Thymus (tissue), 11 donors: ENCODE measurements at regions not wholly inside any gene's neighbourhood (a gene's known extent, or its start where the extent isn't known, plus 50 kb on each side); places are given as distances from the start of the nearest gene placed in this dataset.

Experiments
- DNase-seq, 9 donors: peaks; one replicate each; pipeline ENCODE4 v3.0.0-alpha.2; 2013; ENCODE audit warnings: low spot score in 9 of 9, low read depth in 6 of 9, missing footprints in 1 of 9
- H3K27ac ChIP-seq, 2 donors: one replicate each; pipeline ENCODE4 v1.5.1; 2013; ENCODE audit warnings: control low read depth in 1 of 2, low read depth in 1 of 2, low read length in 1 of 2, mild to moderate bottlenecking in 1 of 2, moderate library complexity in 1 of 2
- H3K27me3 ChIP-seq, 2 donors: one replicate each; pipeline ENCODE4 v1.5.1; 2013; ENCODE audit warnings: low read length in 1 of 2; ENCODE audit not compliant: control insufficient read depth in 2 of 2, insufficient read depth in 1 of 2
- H3K36me3 ChIP-seq, 2 donors: one replicate each; pipeline ENCODE4 v1.5.1; 2013; ENCODE audit warnings: low read length in 1 of 2, mild to moderate bottlenecking in 1 of 2, moderate library complexity in 1 of 2; ENCODE audit not compliant: control insufficient read depth in 2 of 2, insufficient read depth in 2 of 2
- H3K4me1 ChIP-seq, 2 donors: one replicate each; pipeline ENCODE4 v1.5.1; 2013; ENCODE audit warnings: low read length in 2 of 2; ENCODE audit not compliant: control insufficient read depth in 2 of 2, insufficient read depth in 2 of 2
- H3K4me3 ChIP-seq, 2 donors: one replicate each; pipeline ENCODE4 v1.5.1; 2013; ENCODE audit warnings: low read length in 2 of 2, control low read depth in 1 of 2, mild to moderate bottlenecking in 1 of 2
- H3K9me3 ChIP-seq, 2 donors: one replicate each; pipeline ENCODE4 v1.5.1; 2013; ENCODE audit warnings: low read length in 1 of 2, mild to moderate bottlenecking in 1 of 2; ENCODE audit not compliant: control insufficient read depth in 2 of 2, insufficient read depth in 1 of 2
- WGBS: extraction: QIAGEN DNeasy Blood & Tissue Kit; methylation state at CpG from one replicate; pipeline ENCODE4 v1.1.7; 2013; 5-methylcytosine and 5-hydroxymethylcytosine counted together
- donor health status: healthy.

GRCh38 chr6:6932341-6932740 is 175.4 kb upstream of the RREB1 start:
- H3K4me3 ChIP-seq, result no peak overlapping the region
- H3K27me3 ChIP-seq, result no peaks in the 10 kb centered on the region
- peaks cover 0 to 12% of the 10 kb centered on the region in 2 donors for H3K4me1 ChIP-seq
- no peaks in the 10 kb centered on the region for H3K36me3 ChIP-seq
- WGBS, result 47% methylated on average over 4 of the region's 4 CpGs
- no peak for DNase-seq
- H3K27ac ChIP-seq, result no peak overlapping the region
- H3K9me3 ChIP-seq, result no peaks in the 10 kb centered on the region

GRCh38 chr6:6932968-6933367 is 174.8 kb upstream of the RREB1 start:
- H3K9me3 ChIP-seq, result no peaks in the 10 kb centered on the region
- H3K4me1 ChIP-seq, result peaks cover 0 to 8% of the 10 kb centered on the region in 2 donors
- 77% methylated on average over 7 of the region's 7 CpGs for WGBS
- no peaks in the 10 kb centered on the region for H3K36me3 ChIP-seq
- H3K27ac ChIP-seq, result no peak overlapping the region
- H3K4me3 ChIP-seq, result no peak overlapping the region
- H3K27me3 ChIP-seq, result no peaks in the 10 kb centered on the region
- DNase-seq, result no peak

- no peak for DNase-seq
- Histone ChIP-seq H3K4me1 (peaks cover 13 to 19% of the 10 kb centered on the region in 2 donors), H3K27ac (no peak overlapping the region), H3K9me3 (no peaks in the 10 kb centered on the region), H3K27me3 (no peaks in the 10 kb centered on the region), H3K4me3 (no peak overlapping the region), H3K36me3 (no peaks in the 10 kb centered on the region)
- 95% methylated on average over 47 of the region's 47 CpGs for WGBS
Measured at GRCh38 chr6:6940031-6941025, 167.4 kb upstream of the RREB1 start.

- no peak overlapping the region for H3K27ac ChIP-seq
- WGBS, result 98% methylated on average over 8 of the region's 8 CpGs
- no peaks in the 10 kb centered on the region for H3K36me3 ChIP-seq
- no peaks in the 10 kb centered on the region for H3K9me3 ChIP-seq
- H3K4me1 ChIP-seq, result peaks cover 13 to 19% of the 10 kb centered on the region in 2 donors
- no peak overlapping the region for H3K4me3 ChIP-seq
- DNase-seq, result no peak
- H3K27me3 ChIP-seq, result no peaks in the 10 kb centered on the region
Measured at GRCh38 chr6:6941201-6941600, 166.6 kb upstream of the RREB1 start.

GRCh38 chr6:6942091-6942490 is 165.7 kb upstream of the RREB1 start:
- Histone ChIP-seq H3K4me3 (no peak overlapping the region), H3K9me3 (no peaks in the 10 kb centered on the region), H3K27me3 (no peaks in the 10 kb centered on the region), H3K36me3 (no peaks in the 10 kb centered on the region), H3K27ac (peak overlapping the region in 1 of 2 donors; percentile 78), H3K4me1 (peaks cover 13 to 19% of the 10 kb centered on the region in 2 donors)
- no peak for DNase-seq
- WGBS, result 92% methylated on average over 3 of the region's 3 CpGs

GRCh38 chr6:6942831-6943230 is 164.9 kb upstream of the RREB1 start:
- no peaks in the 10 kb centered on the region for H3K9me3 ChIP-seq
- peak overlapping the region; percentile 78 to 85 for H3K27ac ChIP-seq
- H3K4me1 ChIP-seq, result peaks cover 13 to 19% of the 10 kb centered on the region in 2 donors
- no peaks in the 10 kb centered on the region for H3K36me3 ChIP-seq
- H3K27me3 ChIP-seq, result no peaks in the 10 kb centered on the region
- peak; percentile 49 to 89 (median 62) for DNase-seq
- peak overlapping the region; percentile 28 to 36 for H3K4me3 ChIP-seq
- 3% methylated on average over 13 of the region's 13 CpGs for whole genome bisulfite sequencing

- no peaks in the 10 kb centered on the region for H3K36me3 ChIP-seq
- H3K27me3 ChIP-seq, result no peaks in the 10 kb centered on the region
- 45% methylated on average over 1 of the region's 1 CpG for WGBS
- no peaks in the 10 kb centered on the region for H3K9me3 ChIP-seq
- peaks cover 13 to 19% of the 10 kb centered on the region in 2 donors for H3K4me1 ChIP-seq
- no peak overlapping the region for H3K4me3 ChIP-seq
- peak overlapping the region in 1 of 2 donors; percentile 78 for H3K27ac ChIP-seq
- peak in 4 of 9 donors; percentile 19 to 61 (median 29) for DNase-seq
Measured at GRCh38 chr6:6943421-6943820, 164.3 kb upstream of the RREB1 start.

GRCh38 chr6:6946206-6947155 is 161.3 kb upstream of the RREB1 start:
- 95% methylated on average over 8 of the region's 8 CpGs for WGBS

More at GRCh38 chr6:6946206-6947155, 161.3 kb upstream of the RREB1 start:
- peaks cover 0 to 2% of the 10 kb centered on the region in 2 donors for H3K9me3 ChIP-seq
- no peaks in the 10 kb centered on the region for H3K27me3 ChIP-seq
- no peak overlapping the region for H3K27ac ChIP-seq
- H3K4me1 ChIP-seq, result peaks cover 13 to 19% of the 10 kb centered on the region in 2 donors
- DNase-seq, result no peak
- no peaks in the 10 kb centered on the region for H3K36me3 ChIP-seq
- H3K4me3 ChIP-seq, result no peak overlapping the region
